ENCODE measurements at regions not wholly inside any gene's neighbourhood (a gene's known extent, or its start where the extent isn't known, plus 50 kb on each side); places are given as distances from the start of the nearest gene placed in this dataset.

- peaks cover 11% of the 10 kb centered on the region for H3K9me3 ChIP-seq (ENCODE audit: low read length)
- H3K36me3 ChIP-seq (ENCODE audit: insufficient read depth, low read length): no peaks in the 10 kb centered on the region; the same call in 1 of the 2 replicates
- no peak overlapping the region for H3K4me3 ChIP-seq (ENCODE audit: low read length)
- no peak overlapping the region for H3K27ac ChIP-seq (ENCODE audit: low read length)
- H3K9me2 ChIP-seq (replicated peaks; ENCODE audit: insufficient read depth, low read length): no peaks in the 10 kb centered on the region
- no peaks in the 10 kb centered on the region for H3K4me1 ChIP-seq (ENCODE audit: low read length)
- H3K9ac ChIP-seq (ENCODE audit: low read length): no peak overlapping the region
- no peak overlapping the region for H3K4me2 ChIP-seq (ENCODE audit: low read depth, low read length, poor library complexity, severe bottlenecking)
- H3K79me2 ChIP-seq (ENCODE audit: low read length): no peaks in the 10 kb centered on the region
- no peak overlapping the region for H2AFZ ChIP-seq (ENCODE audit: low read length)
- no peaks in the 10 kb centered on the region for H4K20me1 ChIP-seq (ENCODE audit: insufficient read depth, low read depth, low read length)
- no peak for DNase-seq
- H3K27me3 ChIP-seq (ENCODE audit: low read length): no peaks in the 10 kb centered on the region
These were observed 127.4 kb downstream of the IRF8 start for GRCh38 chr16:86026171-86026910.

- Histone ChIP-seq H3K9me3 (ENCODE audit: low read length) (peaks cover 11% of the 10 kb centered on the region), H3K4me3 (ENCODE audit: low read length) (no peak overlapping the region), H3K4me2 (ENCODE audit: low read depth, low read length, poor library complexity, severe bottlenecking) (no peak overlapping the region), H3K36me3 (ENCODE audit: insufficient read depth, low read length) (no peaks in the 10 kb centered on the region; the same call in 1 of the 2 replicates), H3K9me2 (replicated peaks; ENCODE audit: insufficient read depth, low read length) (no peaks in the 10 kb centered on the region), H3K27me3 (ENCODE audit: low read length) (no peaks in the 10 kb centered on the region), H4K20me1 (ENCODE audit: insufficient read depth, low read depth, low read length) (no peaks in the 10 kb centered on the region), H3K27ac (ENCODE audit: low read length) (no peak overlapping the region), H3K4me1 (ENCODE audit: low read length) (no peaks in the 10 kb centered on the region), H3K9ac (ENCODE audit: low read length) (no peak overlapping the region), H2AFZ (ENCODE audit: low read length) (no peak overlapping the region), H3K79me2 (ENCODE audit: low read length) (no peaks in the 10 kb centered on the region)
- no peak for DNase-seq
These were observed 128.0 kb downstream of the IRF8 start for GRCh38 chr16:86026916-86027315.

GRCh38 chr16:86027373-86028126, 128.6 kb downstream of the IRF8 start:
- no peak overlapping the region for H3K4me2 ChIP-seq (ENCODE audit: low read depth, low read length, poor library complexity, severe bottlenecking)
- H3K9me3 ChIP-seq (ENCODE audit: low read length): peaks cover 11% of the 10 kb centered on the region
- H3K4me3 ChIP-seq (ENCODE audit: low read length): no peak overlapping the region
- H3K9ac ChIP-seq (ENCODE audit: low read length): no peak overlapping the region
- H3K36me3 ChIP-seq (ENCODE audit: insufficient read depth, low read length): no peaks in the 10 kb centered on the region; the same call in 1 of the 2 replicates
- DNase-seq: no peak
- H3K4me1 ChIP-seq (ENCODE audit: low read length): no peaks in the 10 kb centered on the region
- H3K9me2 ChIP-seq (replicated peaks; ENCODE audit: insufficient read depth, low read length): no peaks in the 10 kb centered on the region
- H3K27me3 ChIP-seq (ENCODE audit: low read length): no peaks in the 10 kb centered on the region
- no peak overlapping the region for H3K27ac ChIP-seq (ENCODE audit: low read length)
- no peak overlapping the region for H2AFZ ChIP-seq (ENCODE audit: low read length)
- no peaks in the 10 kb centered on the region for H3K79me2 ChIP-seq (ENCODE audit: low read length)
- H4K20me1 ChIP-seq (ENCODE audit: insufficient read depth, low read depth, low read length): no peaks in the 10 kb centered on the region

GRCh38 chr16:86029131-86029741, 130.3 kb downstream of the IRF8 start:
- no peak for DNase-seq
- Histone ChIP-seq H3K4me1 (ENCODE audit: low read length) (no peaks in the 10 kb centered on the region), H2AFZ (ENCODE audit: low read length) (no peak overlapping the region), H3K27ac (ENCODE audit: low read length) (no peak overlapping the region), H3K79me2 (ENCODE audit: low read length) (no peaks in the 10 kb centered on the region), H3K9ac (ENCODE audit: low read length) (no peak overlapping the region), H3K9me3 (ENCODE audit: low read length) (peaks cover 4% of the 10 kb centered on the region), H3K4me3 (ENCODE audit: low read length) (no peak overlapping the region), H3K4me2 (ENCODE audit: low read depth, low read length, poor library complexity, severe bottlenecking) (no peak overlapping the region), H4K20me1 (ENCODE audit: insufficient read depth, low read depth, low read length) (no peaks in the 10 kb centered on the region), H3K36me3 (ENCODE audit: insufficient read depth, low read length) (no peaks in the 10 kb centered on the region), H3K27me3 (ENCODE audit: low read length) (no peaks in the 10 kb centered on the region), H3K9me2 (replicated peaks; ENCODE audit: insufficient read depth, low read length) (no peaks in the 10 kb centered on the region)

- no peak overlapping the region for H3K27ac ChIP-seq (ENCODE audit: low read length)
- no peaks in the 10 kb centered on the region for H3K9me2 ChIP-seq (replicated peaks; ENCODE audit: insufficient read depth, low read length)
- no peaks in the 10 kb centered on the region for H3K4me1 ChIP-seq (ENCODE audit: low read length)
- no peaks in the 10 kb centered on the region for H3K27me3 ChIP-seq (ENCODE audit: low read length)
- no peak overlapping the region for H3K4me2 ChIP-seq (ENCODE audit: low read depth, low read length, poor library complexity, severe bottlenecking)
- no peaks in the 10 kb centered on the region for H3K36me3 ChIP-seq (ENCODE audit: insufficient read depth, low read length)
- H3K9ac ChIP-seq (ENCODE audit: low read length): no peak overlapping the region
- no peaks in the 10 kb centered on the region for H3K9me3 ChIP-seq (ENCODE audit: low read length)
- DNase-seq: no peak
- no peak overlapping the region for H3K4me3 ChIP-seq (ENCODE audit: low read length)
- H3K79me2 ChIP-seq (ENCODE audit: low read length): no peaks in the 10 kb centered on the region
- no peak overlapping the region for H2AFZ ChIP-seq (ENCODE audit: low read length)
- no peaks in the 10 kb centered on the region for H4K20me1 ChIP-seq (ENCODE audit: insufficient read depth, low read depth, low read length)
These were observed 131.2 kb downstream of the IRF8 start for GRCh38 chr16:86030116-86030515.

GRCh38 chr16:86031141-86031678, 132.2 kb downstream of the IRF8 start:
- H2AFZ ChIP-seq (ENCODE audit: low read length): no peak overlapping the region
- no peaks in the 10 kb centered on the region for H3K9me3 ChIP-seq (ENCODE audit: low read length)
- H3K4me3 ChIP-seq (ENCODE audit: low read length): no peak overlapping the region
- H3K36me3 ChIP-seq (ENCODE audit: insufficient read depth, low read length): no peaks in the 10 kb centered on the region
- no peaks in the 10 kb centered on the region for H3K9me2 ChIP-seq (replicated peaks; ENCODE audit: insufficient read depth, low read length)
- no peaks in the 10 kb centered on the region for H3K79me2 ChIP-seq (ENCODE audit: low read length)
- H3K4me2 ChIP-seq (ENCODE audit: low read depth, low read length, poor library complexity, severe bottlenecking): no peak overlapping the region
- no peaks in the 10 kb centered on the region for H3K27me3 ChIP-seq (ENCODE audit: low read length)
- no peak for DNase-seq
- H3K9ac ChIP-seq (ENCODE audit: low read length): no peak overlapping the region
- H3K4me1 ChIP-seq (ENCODE audit: low read length): no peaks in the 10 kb centered on the region
- H3K27ac ChIP-seq (ENCODE audit: low read length): no peak overlapping the region
- no peaks in the 10 kb centered on the region for H4K20me1 ChIP-seq (ENCODE audit: insufficient read depth, low read depth, low read length)

- no peaks in the 10 kb centered on the region for H3K9me3 ChIP-seq (ENCODE audit: low read length)
- no peak overlapping the region for H3K4me2 ChIP-seq (ENCODE audit: low read depth, low read length, poor library complexity, severe bottlenecking)
- no peaks in the 10 kb centered on the region for H3K79me2 ChIP-seq (ENCODE audit: low read length)
- no peak for DNase-seq
- H3K36me3 ChIP-seq (ENCODE audit: insufficient read depth, low read length): no peaks in the 10 kb centered on the region
- no peaks in the 10 kb centered on the region for H3K4me1 ChIP-seq (ENCODE audit: low read length)
- no peaks in the 10 kb centered on the region for H4K20me1 ChIP-seq (ENCODE audit: insufficient read depth, low read depth, low read length)
- H2AFZ ChIP-seq (ENCODE audit: low read length): no peak overlapping the region
- H3K9me2 ChIP-seq (replicated peaks; ENCODE audit: insufficient read depth, low read length): no peaks in the 10 kb centered on the region
- H3K4me3 ChIP-seq (ENCODE audit: low read length): no peak overlapping the region
- H3K27me3 ChIP-seq (ENCODE audit: low read length): no peaks in the 10 kb centered on the region
- H3K9ac ChIP-seq (ENCODE audit: low read length): no peak overlapping the region
- H3K27ac ChIP-seq (ENCODE audit: low read length): no peak overlapping the region
These were observed 134.1 kb downstream of the IRF8 start for GRCh38 chr16:86033016-86033474.

GRCh38 chr16:86033971-86034370, 135.0 kb downstream of the IRF8 start:
- Histone ChIP-seq H3K79me2 (ENCODE audit: low read length) (no peaks in the 10 kb centered on the region), H3K9ac (ENCODE audit: low read length) (no peak overlapping the region), H3K27ac (ENCODE audit: low read length) (no peak overlapping the region), H3K27me3 (ENCODE audit: low read length) (no peaks in the 10 kb centered on the region), H3K4me1 (ENCODE audit: low read length) (no peaks in the 10 kb centered on the region), H3K9me2 (replicated peaks; ENCODE audit: insufficient read depth, low read length) (no peaks in the 10 kb centered on the region), H4K20me1 (ENCODE audit: insufficient read depth, low read depth, low read length) (no peaks in the 10 kb centered on the region), H3K4me2 (ENCODE audit: low read depth, low read length, poor library complexity, severe bottlenecking) (no peak overlapping the region), H2AFZ (ENCODE audit: low read length) (no peak overlapping the region), H3K4me3 (ENCODE audit: low read length) (no peak overlapping the region), H3K36me3 (ENCODE audit: insufficient read depth, low read length) (no peaks in the 10 kb centered on the region), H3K9me3 (ENCODE audit: low read length) (no peaks in the 10 kb centered on the region)
- DNase-seq: no peak
